ENCODE measurements at regions not wholly inside any gene's neighbourhood (a gene's known extent, or its start where the extent isn't known, plus 50 kb on each side); places are given as distances from the start of the nearest gene placed in this dataset.
"Not testable (repeated sequence)": the region's sequence is repeated elsewhere in the genome, so short reads cannot be mapped to it uniquely, and the experiment has no call there.

DNA sequence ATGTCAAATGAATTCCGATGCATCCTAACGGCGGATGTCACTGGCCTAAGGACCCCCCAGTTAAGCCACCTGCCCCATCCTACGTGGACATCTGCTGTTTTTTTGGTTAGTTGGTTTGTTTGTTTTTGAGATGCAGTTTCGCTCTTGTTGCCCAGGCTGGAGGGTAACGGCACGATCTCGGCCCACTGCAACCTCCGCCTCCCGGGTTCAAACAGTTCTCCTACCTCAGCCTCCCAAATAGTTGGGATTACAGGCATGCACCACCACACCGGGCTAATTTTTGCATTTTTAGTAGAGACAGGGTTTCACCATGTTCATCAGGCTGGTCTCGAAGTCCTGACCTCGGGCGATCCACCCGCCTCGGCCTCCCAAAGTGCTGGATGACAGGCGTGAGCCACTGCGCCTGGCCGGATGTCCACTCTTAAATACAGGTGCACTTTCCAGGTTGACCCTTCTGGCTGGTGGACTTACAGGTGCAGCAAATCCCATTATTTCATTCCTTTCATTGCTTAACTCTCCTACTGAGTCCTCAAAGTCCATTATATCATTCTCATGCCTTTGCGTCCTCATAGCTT lies 206.2 kb downstream of the CRLF2 start:
- DNase-seq: no peak

DNA sequence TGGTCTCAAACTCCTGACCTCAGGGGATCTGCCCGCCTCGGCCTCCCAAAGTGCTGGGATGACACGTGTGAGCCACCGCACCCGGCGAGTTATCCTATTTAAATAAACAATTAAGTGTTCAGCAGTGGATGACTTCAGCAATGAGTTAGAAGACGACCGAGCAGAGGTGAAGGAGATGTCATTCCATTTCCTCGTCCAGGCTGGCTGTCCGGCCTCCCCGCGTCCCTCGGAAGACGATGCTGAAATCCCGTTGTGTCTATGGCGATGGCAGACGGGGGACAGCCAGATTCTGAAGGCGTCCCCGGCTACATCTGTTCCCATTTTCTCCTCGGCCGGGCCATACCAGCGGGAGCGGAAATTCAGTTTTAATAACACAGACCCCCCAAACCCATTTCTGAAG lies 209.8 kb downstream of the CRLF2 start:
- no peak for DNase-seq

DNA sequence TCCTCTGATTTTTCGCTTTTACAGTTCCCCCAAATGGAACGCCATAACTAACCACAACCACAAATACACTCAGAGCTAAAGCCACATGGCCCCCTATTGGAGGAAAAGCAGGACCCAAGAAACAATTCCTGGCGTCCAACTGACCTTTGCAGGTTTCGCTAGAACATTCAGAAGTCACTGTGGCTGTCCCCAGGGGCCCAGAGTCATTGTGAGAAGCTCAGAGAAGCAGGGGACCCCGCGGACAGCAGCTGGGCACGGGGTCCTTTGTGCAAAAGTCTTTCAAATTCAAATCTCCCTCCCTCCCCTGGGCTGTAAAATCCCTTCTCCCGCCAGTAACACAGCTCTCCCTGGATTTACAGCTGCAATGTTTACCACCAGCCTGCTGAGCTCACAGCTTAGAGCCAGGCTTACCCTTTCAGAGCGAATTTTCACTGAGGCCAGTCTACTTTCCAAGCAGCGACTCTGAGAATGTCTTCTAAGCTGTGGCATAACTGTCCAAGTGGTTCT lies 214.8 kb downstream of the CRLF2 start:
- no peak for DNase-seq

DNA sequence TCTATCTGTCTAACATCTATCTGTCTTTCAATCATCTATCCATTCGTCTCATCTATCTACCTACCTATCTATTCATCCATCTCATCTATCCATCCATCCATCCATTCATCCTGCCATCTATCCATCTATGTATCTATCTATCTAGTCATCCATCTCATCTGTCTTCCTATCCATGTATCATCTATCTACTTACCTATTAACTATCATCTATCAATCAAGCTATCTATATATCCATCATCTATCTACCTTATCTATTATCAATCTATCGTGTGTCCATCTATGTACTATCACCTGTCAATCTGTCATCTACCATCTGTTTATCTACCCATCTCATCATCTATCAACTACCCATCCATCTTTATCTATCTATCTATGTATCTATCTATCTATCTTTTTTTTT lies 217.7 kb downstream of the CRLF2 start:
- DNase-seq: no peak

DNA sequence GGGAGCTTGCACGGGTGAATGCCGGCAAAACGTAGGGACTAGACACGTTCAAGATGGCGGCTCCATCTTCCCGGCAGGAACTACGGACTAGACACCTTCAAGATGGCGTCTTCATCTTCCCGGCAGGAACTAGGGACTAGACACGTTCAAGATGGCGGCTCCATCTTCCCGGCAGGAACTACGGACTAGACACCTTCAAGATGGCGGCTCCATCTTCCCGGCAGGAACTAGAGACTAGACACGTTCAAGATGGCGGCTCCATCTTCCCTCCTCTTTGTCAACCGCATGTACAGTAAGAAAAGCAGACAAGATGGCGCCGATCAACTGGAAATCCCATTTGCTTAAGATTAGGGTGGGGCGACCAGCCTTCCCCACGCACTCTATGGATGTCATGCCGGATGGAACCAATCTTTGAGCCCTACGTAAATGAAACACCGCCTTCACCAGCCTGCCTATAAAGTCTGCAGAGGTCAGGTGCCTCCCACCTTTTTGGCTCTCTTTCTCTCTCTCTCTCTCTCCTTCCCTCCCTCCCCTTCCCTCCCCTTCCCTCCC lies 222.4 kb downstream of the CRLF2 start:
- DNase-seq: peak in 1 of 4 experiments; percentile 5

DNA sequence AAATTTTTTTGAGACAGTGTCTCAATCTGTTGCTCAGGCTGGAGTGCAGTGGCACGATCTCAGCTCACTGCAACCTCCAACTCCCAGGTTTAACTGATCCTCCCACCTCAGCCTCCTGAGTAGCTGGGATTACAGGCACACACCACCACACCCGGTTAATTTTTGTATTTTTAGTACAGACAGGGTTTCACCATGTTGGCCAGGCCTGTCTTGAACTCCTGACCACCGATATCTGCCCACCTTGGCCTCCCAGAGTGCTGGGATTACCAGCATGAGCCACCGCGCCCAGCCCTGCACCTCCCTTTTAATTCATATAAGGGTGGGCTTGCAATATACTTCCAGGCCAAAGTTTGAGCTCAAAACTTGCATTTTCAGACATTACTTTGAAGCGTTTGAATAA lies 223.9 kb downstream of the CRLF2 start:
- not testable (repeated sequence) for DNase-seq

DNA sequence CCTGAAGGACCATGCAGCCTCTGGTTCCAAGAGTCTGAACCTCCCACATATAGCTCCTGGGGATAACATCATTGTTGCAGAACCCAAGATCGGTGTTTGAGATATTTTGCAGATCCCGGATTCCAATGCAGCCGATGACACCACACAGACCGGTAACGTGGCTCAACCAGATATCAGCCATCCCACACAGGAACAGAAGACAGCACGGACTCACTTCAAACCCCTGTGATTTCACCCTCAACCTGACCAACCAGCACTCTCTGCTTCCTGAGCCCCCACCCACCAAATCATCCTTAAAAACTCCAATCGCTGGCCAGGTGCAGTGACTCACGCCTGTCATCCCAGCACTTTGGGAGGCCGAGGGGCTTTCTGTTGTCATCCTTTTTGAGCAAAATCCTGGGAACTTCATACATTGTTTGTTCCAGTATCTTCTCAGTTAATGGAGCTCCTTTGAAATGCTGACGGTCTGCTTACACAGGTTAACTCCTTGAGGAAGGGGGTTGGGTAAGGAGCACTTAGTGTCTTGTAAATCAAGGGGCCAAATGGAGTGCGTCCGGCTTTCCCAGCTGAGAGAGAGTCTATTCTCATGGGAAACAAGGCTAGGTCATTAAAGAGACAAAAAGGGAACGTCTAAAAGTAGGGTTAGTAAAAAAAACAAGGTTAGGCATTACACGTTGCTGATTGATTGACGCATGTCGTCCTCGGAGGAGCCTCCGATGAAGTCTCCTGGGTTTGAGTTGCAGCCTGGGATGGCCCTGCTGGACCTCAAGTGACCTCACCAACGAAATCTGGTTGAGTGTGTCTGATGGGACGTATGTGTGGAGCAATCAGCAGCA lies 230.4 kb downstream of the CRLF2 start:
- DNase-seq: no peak

DNA sequence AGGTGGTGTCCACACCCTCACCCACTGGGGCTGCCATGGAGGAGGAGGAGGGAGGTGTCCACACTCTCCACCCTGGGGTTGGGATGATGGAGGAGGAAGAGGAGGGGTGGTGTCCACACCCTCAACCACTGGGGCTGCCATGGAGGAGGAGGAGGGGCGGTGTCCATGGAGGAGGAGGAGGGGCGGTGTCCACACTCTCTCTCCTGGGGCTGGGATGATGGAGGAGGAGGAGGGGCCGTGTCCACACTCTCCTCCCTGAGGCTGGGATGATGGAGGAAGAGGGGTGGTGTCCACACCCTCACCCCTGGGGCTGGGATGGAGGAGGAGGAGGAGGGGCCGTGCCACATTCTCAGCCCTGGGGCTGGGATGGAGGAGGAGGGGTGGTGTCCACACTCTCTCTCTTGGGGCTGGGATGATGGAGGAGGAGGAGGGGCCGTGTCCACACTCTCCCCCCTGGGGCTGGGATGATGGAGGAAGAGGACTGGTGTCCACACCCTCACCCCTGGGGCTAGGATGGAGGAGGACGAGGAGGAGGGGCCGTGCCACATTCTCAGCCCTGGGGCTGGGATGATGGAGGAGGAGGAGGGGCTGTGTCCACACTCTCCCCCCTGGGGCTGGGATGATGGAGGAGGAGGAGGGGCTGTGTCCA lies 231.7 kb downstream of the CRLF2 start:
- DNase-seq: no peak

DNA sequence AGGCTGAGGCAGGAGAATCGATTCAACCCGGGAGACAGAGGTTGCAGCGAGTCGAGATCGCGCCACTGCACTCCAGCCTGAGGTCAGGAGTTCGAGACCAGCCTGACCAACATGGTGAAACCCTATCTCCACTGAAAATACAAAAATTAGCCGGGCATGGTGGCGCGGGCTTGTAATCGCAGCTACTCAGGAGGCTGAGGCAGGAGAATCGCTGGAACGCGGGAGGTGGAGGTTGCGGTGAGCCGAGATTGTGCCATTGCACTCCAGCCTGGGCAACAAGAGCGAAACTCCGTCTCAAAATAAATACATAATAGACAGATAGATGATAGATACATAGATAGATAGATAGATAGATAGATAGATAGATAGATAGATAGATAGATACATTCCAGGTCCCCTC lies 233.3 kb downstream of the CRLF2 start:
- not testable (repeated sequence) for DNase-seq

DNA sequence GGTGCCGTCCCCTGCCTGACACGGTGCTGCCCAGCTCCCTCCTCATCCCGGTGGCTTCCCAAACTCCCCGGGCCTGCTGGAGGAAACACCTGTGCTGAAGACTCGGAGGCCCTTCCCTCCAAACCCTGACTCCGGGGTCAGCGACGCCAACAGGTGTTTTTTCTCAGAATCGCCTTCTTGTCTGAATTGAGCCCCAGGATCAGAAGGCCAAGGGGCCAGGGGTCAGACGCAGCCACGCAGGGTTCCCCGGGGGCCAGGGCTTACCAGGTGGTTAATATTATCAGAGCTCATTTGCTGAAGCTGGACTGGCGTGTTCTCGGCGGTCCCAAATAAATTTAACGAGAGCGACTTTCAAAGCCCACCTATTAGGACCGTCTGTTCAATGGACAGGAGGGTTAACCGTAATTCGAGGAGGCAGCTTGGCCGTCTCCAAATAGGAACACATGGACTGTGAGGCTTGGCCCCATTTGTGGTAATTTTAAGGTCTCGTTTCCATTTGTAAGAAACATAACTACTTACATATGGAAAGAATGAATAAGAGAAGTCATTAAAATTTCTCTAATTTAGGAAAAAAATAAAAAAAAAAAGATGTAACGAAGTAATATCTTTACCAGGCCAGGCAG lies 239.3 kb downstream of the CRLF2 start:
- peak in 1 of 4 experiments; percentile 0 for DNase-seq

DNA sequence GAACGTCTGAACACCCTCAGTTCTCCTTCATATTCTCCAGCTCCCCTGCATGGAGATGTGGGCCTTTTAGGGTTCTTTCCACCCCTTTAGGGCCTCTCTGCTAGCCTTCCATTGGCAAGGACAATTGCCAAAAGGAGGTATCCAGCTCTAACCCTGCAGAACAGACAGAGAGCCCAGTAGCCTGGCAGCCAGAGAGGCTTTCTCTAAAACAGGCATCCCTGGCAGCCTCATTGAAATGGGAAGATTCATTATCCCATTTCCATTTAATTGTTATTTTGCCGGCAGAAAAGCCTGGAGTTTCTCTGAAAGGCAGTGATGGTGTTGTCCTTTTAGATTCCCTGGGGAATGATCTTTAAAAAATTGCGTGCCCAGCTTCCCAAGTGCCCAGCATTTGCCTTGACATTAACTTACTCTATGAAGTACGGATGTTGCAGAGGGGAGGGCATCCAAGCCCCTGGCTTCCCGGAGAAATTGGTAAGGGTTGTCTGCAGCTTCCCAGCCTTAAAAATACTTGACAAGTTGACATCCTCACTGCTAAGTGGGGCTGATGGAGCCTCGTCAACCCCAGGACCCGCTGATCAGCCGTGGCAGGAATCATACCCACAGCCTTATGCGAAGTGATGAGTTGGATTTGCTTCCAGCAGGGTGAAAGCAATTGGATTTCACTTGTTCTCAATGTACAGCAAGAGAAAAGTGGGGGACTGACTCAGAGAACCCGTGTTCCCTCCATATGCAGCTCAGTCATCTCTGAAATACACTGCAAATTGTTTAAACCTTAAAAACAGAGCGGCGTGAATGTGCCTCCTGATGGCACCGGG lies 244.1 kb downstream of the CRLF2 start:
- no peak for DNase-seq

DNA sequence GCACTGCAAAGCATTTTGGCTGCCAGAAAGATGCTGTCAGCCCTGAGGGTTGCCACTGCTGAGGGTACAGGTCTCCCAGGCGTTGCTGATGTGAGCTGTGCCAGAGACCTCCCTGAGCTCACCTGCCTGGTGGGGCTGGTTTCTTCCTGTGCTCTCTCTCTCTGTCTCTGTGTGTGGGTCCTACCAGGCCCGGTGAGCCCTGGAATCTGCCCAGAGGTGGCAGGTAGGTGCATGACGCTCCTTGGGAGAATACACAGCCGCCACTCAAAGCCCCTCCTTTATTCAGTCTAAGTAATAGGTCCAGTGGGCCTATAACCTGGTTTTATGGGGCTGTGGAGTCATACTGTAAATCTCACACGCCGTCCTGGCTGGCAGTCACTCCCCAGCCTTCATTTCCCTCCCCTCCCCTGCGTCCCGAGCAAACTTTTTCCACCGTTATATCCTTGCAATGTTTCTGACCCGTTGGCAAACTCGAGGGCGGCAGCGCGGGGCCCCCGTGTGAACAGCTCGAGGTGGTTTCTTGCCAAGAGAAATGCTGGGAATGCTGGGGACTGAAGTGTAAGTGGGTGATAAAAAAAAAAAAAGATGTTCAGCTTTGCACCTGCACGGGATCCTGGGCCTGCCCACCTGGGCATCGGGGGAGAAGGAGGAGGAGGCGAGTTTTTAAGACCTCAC lies 245.9 kb downstream of the CRLF2 start:
- no peak for DNase-seq

DNA sequence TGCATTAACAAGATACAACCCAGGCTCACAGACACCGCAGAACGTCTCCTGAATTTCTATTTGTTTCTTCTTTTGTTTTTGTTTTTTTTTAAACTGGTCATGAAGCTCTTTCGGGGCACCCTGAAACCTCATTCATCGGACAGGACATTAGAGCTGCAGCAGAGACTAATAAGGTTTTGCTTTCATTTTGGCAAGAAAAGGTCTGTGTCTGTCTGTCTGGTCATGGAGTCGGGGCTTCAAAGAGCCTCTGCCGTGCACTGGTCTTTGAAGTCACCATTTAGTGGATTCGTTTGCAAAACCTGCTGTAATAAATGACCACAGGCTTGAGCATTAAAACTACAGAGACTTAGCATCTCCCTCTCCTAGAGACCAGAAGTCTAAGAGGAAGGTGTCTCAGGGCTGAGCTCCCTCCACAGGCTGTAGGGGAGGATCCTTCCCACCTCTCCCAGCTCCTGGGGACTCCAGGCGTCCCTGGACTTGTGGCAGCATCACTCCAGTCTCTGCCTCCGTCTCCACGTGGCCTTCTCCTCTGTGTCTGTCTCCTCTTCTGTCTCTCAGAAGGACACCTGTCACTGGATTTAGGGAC lies 247.5 kb downstream of the CRLF2 start:
- DNase-seq: no peak

DNA sequence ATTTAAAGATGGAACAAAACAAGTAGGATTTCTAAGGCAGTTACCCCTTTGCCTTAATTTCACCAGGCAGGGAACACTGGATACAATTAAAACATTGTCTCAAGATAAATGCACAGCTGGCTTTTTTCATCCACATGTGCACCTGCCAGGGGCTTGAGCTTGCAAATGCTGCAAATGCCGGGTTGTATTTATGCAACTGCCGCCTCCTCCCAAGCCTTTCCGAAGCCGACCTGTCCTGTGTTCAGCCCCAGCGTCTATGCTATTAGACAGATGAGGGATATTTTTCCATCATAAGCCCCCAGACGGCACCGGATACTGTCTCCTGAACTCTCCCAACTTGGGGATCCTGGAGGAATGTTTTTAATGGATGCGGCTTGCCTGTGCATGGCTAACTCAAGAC lies 251.6 kb downstream of the CRLF2 start:
- DNase-seq: no peak

DNA sequence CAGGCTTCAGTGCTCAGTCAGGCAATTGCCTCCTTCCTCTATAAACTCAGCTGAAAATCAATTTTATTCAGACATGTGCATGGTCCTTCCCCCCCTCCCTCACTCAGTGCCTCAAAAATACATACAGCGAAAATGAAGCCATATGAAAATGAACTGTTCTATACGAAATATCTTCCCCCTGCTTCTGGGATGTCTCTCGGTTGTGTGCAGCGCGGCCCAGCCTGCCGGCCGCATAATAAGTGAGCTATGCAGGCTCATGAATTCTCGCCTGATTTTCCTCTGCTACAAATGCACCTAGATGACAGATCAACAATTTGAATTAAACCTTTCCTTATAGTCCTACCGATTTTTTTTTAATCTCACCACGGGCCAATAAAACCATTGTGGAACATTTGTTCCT lies 252.9 kb downstream of the CRLF2 start:
- no peak for DNase-seq

DNA sequence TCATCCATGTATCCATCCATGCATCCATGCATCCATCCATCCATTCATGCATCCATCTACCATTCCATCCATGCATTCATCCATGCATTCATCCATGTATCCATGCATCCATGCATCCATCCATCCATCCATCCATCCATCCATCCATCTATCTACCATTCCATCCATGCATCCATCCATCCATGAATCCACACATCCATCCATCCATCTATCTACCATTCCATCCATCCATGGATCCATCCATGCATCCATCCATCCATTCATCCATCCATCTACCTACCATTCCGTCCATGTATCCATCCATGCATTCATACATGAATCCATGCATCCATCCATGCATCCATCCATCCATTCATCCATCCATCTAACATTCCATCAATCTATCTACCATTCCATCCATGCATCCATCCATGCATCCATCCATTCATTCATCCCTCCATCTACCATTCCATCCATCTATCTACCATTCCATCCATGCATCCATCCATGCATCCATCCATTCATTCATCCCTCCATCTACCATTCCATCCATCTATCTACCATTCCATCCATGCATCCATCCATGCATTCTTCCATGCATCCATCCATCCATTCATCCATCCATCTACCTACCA lies 257.2 kb downstream of the CRLF2 start:
- DNase-seq: not testable (repeated sequence)

DNA sequence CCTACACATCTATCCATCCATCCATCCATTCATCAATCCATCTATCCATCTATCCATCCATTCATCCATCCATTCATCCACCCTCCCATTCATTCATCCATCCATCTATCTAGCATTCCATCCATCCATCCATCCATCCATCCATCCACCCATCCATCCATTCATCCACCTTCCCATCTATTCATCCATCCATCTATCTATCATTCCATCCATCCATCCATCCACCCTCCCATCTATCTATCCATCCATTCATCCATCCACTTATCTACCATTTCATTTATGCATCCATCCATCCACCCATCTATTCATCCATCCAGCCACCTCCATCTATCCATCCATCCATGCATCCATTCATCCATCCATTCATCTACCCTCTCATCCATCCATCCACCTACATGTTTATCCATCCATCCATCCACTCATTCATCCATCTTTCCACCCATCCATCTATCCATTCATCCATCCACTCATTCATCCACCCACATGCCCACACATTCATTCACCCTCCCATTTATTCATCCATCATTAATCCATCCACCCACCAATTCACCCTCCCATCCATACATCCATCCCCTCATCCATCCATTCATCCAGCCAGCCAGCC lies 258.5 kb downstream of the CRLF2 start:
- DNase-seq: no peak

DNA sequence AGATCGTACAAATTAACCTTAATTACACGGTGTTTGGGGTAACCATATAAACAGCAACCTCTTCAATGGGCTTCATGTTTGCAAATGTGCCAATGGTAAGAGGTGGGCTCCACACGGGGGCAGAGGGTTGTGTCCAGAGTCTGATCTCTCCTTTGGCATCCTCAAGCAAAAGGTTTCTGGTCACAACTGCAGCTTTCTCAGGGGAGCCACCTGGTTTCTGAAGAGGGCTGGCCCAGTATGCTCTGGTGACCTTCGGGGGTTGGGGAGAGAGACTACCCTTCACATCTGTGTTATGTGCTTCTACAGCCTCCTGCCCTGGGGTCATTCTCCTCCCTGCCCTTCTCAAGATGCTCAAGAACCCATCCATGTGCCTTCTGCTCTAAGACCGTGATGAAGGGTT lies 259.6 kb downstream of the CRLF2 start:
- no peak for DNase-seq

DNA sequence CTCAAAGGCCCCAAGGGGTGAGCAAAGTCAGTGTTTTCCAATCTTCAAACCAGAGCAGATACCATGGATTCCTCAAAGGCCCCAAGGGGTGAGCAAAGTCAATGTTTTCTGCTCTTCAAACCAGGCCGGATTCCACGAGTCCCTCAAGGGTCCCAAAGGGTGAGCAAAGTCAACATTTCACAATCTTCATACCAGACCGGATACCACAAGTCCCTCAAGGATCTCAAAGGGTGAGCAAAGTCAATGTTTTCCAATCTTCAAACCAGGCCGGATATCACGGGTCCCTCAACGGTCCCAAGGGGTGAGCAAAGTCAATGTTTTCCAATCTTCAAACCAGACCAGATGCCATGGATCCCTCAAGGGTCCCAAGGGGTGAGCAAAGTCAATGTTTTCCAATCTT lies 265.2 kb downstream of the CRLF2 start:
- DNase-seq: not testable (repeated sequence)

DNA sequence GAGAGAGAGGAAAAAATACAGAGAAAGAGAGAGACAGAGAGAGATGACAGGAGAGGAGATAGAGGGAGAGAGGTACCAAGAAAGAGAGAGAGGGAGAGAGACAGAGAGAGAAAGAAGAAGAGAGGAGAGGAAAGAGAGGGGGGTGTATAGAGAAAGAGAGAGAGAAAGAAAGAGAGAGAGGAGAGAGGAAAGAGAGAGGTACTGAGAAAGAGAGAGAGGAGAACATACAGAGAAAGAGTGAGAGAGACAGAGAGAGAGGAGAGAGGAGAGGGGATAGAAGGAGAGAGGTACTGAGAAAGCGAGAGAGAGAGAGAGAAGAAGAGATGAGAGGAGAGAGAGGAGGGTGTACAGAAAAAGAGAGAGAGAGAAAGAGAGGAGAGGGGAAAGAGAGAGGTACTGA lies 269.4 kb downstream of the CRLF2 start:
- no peak for DNase-seq
